Endothelial cell of umbilical vein (primary cell): ENCODE measurements at regions not wholly inside any gene's neighbourhood (a gene's known extent, or its start where the extent isn't known, plus 50 kb on each side); places are given as distances from the start of the nearest gene placed in this dataset.

Experiments
- BruUV-seq: library from RNA; stranded (reverse); fragments of 400-500 nt; replicated peaks from 2 replicates; lab custom pipeline; 2021; lab: Mats Ljungman, UMichigan
- CTCF ChIA-PET: fragments of 300-600, 350-600 bp; sonication (Branson Sonifier 250); formaldehyde crosslinking; loops from one replicate; lab custom pipeline; 2021; ENCODE audit warnings: antibody characterized with exemption, inconsistent platforms; lab: Charles Lee
- POLR2A ChIA-PET: fragments of 300-600, 350-600 bp; sonication (Branson Sonifier 250); formaldehyde crosslinking; loops from one replicate; lab custom pipeline; 2021; ENCODE audit warnings: antibody characterized with exemption, inconsistent platforms; lab: Charles Lee
- DNase-seq: peaks from one replicate; pipeline ENCODE4 v3.0.0-alpha.2; 2011; ENCODE audit warnings: low read depth, low spot score
- FAIRE-seq: peaks from 2 replicates; lab custom pipeline; 2011; peaks lifted over from hg19 to GRCh38; lab: Jason Lieb, UNC
- H2AFZ ChIP-seq: 2 replicates; pipeline ENCODE4 v1.6.0; 2012; ENCODE audit warnings: low read depth, low read length, control low read depth, inconsistent platforms
- H3K27ac ChIP-seq: 2 replicates; pipeline ENCODE4 v1.5.1; 2011; ENCODE audit warnings: low read depth, mild to moderate bottlenecking, control low read depth, low read length, moderate library complexity; ENCODE audit not compliant: insufficient read depth
- H3K27me3 ChIP-seq, 2 experiments: 2 replicates each; pipeline versions ENCODE4 v1.6.0 to v1.6.1; 2011; ENCODE audit warnings: low read length in 2 of 2, mixed read lengths in 1 of 2; ENCODE audit not compliant: control insufficient read depth in 2 of 2, insufficient read depth in 2 of 2
- H3K36me3 ChIP-seq, 2 experiments: 2 replicates in 1 of 2; 3 replicates in 1 of 2; pipeline ENCODE4 v1.5.1; 2011; ENCODE audit warnings: low read length in 2 of 2, mild to moderate bottlenecking in 1 of 2, moderate library complexity in 1 of 2; ENCODE audit not compliant: control insufficient read depth in 2 of 2, insufficient read depth in 2 of 2; ENCODE audit errors: extremely low read depth in 1 of 2
- H3K4me1 ChIP-seq: 3 replicates; pipeline ENCODE4 v1.5.1; 2011; ENCODE audit warnings: mild to moderate bottlenecking, low read length; ENCODE audit not compliant: control insufficient read depth, insufficient read depth; ENCODE audit errors: extremely low read depth
- H3K4me2 ChIP-seq: 2 replicates; pipeline ENCODE4 v1.6.1; 2011; ENCODE audit warnings: low read length, control low read depth, mixed read lengths; ENCODE audit not compliant: insufficient read depth
- H3K4me3 ChIP-seq, 3 experiments: fragments of 200-600 bp in 1 of 3; sonication (generic), shearing (Covaris generic) in 1 of 3; replicated peaks in 1 of 3; 2 replicates each; pipeline ENCODE4 v1.5.1; 2011 to 2016; ENCODE audit warnings: control low read depth in 3 of 3, low read length in 3 of 3, mild to moderate bottlenecking in 2 of 3, inconsistent platforms in 1 of 3, low read depth in 1 of 3, moderate library complexity in 1 of 3; ENCODE audit not compliant: insufficient read depth in 1 of 3
- H3K79me2 ChIP-seq: 2 replicates; pipeline ENCODE4 v1.6.0; 2012; ENCODE audit warnings: low read length, inconsistent platforms; ENCODE audit not compliant: control insufficient read depth, insufficient read depth
- H3K9ac ChIP-seq: replicated peaks from 2 replicates; pipeline ENCODE3; 2011; ENCODE audit warnings: low read length, control low read depth; ENCODE audit not compliant: insufficient read depth; ENCODE audit errors: extremely low read depth
- H3K9me1 ChIP-seq: replicated peaks from 3 replicates; pipeline ENCODE4 v1.6.0; 2011; ENCODE audit warnings: mild to moderate bottlenecking, low read length; ENCODE audit not compliant: control insufficient read depth, insufficient read depth; ENCODE audit errors: extremely low read depth
- H3K9me3 ChIP-seq: replicated peaks from 2 replicates; pipeline ENCODE4 v1.5.1; 2012; ENCODE audit warnings: low read length, inconsistent platforms; ENCODE audit not compliant: control insufficient read depth, insufficient read depth
- H4K20me1 ChIP-seq: replicated peaks from 2 replicates; pipeline ENCODE3; 2011; ENCODE audit warnings: mild to moderate bottlenecking, low read length; ENCODE audit not compliant: control insufficient read depth, insufficient read depth; ENCODE audit errors: extremely low read depth
- CTCF ChIP-seq, 2 donors: IDR thresholded peaks; 1 replicate in 1 of 2; 2 replicates in 1 of 2; pipeline ENCODE4 v1.5.1; 2011; ENCODE audit warnings: low read length in 2 of 2, mild to moderate bottlenecking in 2 of 2, moderate library complexity in 2 of 2, control low read depth in 1 of 2, inconsistent platforms in 1 of 2, low read depth in 1 of 2; ENCODE audit not compliant: insufficient read depth in 1 of 2; ENCODE audit errors: extremely low read depth in 1 of 2
- EZH2 ChIP-seq: IDR thresholded peaks from 2 replicates; pipeline ENCODE4 v1.6.1; 2012; ENCODE audit warnings: borderline replicate concordance, low read depth, mild to moderate bottlenecking, moderate library complexity, low read length, inconsistent platforms; ENCODE audit not compliant: severe bottlenecking
- FOS ChIP-seq: IDR thresholded peaks from 2 replicates; pipeline ENCODE4 v1.6.1; 2011; ENCODE audit warnings: mild to moderate bottlenecking, low read length, moderate library complexity, borderline replicate concordance; ENCODE audit not compliant: insufficient read depth
- GATA2 ChIP-seq: IDR thresholded peaks from 2 replicates; pipeline ENCODE4 v1.7.0; 2011; ENCODE audit warnings: low read depth, mild to moderate bottlenecking, moderate library complexity, mixed read lengths, low read length; ENCODE audit not compliant: insufficient read length, insufficient read depth
- JUN ChIP-seq: IDR thresholded peaks from 2 replicates; pipeline ENCODE4 v1.6.1; 2011; ENCODE audit warnings: borderline replicate concordance, low read depth; ENCODE audit not compliant: insufficient read length, insufficient read depth
- MAX ChIP-seq: IDR thresholded peaks from 2 replicates; pipeline ENCODE4 v1.6.1; 2011; ENCODE audit not compliant: insufficient read depth, insufficient read length
- MYC ChIP-seq: IDR thresholded peaks from one replicate; pipeline ENCODE4 v1.6.1; 2011; ENCODE audit warnings: mild to moderate bottlenecking, low read depth, low read length
- POLR2A ChIP-seq: IDR thresholded peaks from 2 replicates; pipeline ENCODE4 v1.6.1; 2012; ENCODE audit warnings: low read depth, mild to moderate bottlenecking, control low read depth, low read length
- POLR2AphosphoS5 ChIP-seq: IDR thresholded peaks from 2 replicates; pipeline ENCODE4 v1.6.1; 2012; ENCODE audit warnings: low read depth, mild to moderate bottlenecking, control low read depth, low read length, moderate library complexity; ENCODE audit not compliant: insufficient read depth
- dilution Hi-C: fragments of 300-500 bp; cut with MboI; formaldehyde crosslinking; loops from one replicate; pipeline ENCODE4 v1.15.0; 2019; ENCODE audit warnings: low sequenced_read_pairs; ENCODE audit not compliant: extremely low pct_ligation_motif_present
- intact Hi-C: fragments of 100-400 bp; cut with micrococcal nuclease; formaldehyde crosslinking; loops from one replicate; pipeline ENCODE4 v1.10.0; 2022

GRCh38 chr7:22060197-22060596, 114.5 kb upstream of the CDCA7L start:
- Histone ChIP-seq H3K9me3 (no peaks in the 10 kb centered on the region), H3K27me3 (peaks cover 12 to 15% of the 10 kb centered on the region in 2 experiments), H3K9ac (no peak overlapping the region), H3K4me1 (no peaks in the 10 kb centered on the region), H3K27ac (no peak overlapping the region), H3K4me2 (no peak overlapping the region), H3K79me2 (no peaks in the 10 kb centered on the region), H4K20me1 (no peaks in the 10 kb centered on the region), H3K9me1 (no peaks in the 10 kb centered on the region), H3K36me3 (no peaks in the 10 kb centered on the region), H2AFZ (no peak overlapping the region), H3K4me3 (no peak overlapping the region)
- intact Hi-C loops, result no loop called here
- FAIRE-seq (no peak), DNase-seq (no peak)
- dilution Hi-C loops, result no loop called here
- no peak for TF ChIP-seq JUN
- TF ChIP-seq MYC, result no peak
- TF ChIP-seq POLR2A, result no peak
- no peak for TF ChIP-seq EZH2
- no peak for TF ChIP-seq FOS
- no peak for TF ChIP-seq GATA2
- no peak for TF ChIP-seq POLR2AphosphoS5
- TF ChIP-seq MAX, result no peak
- TF ChIP-seq CTCF (IDR thresholded peaks at IDR 0.05; ENCODE audit: extremely low read depth in 1 of 2, insufficient read depth in 1 of 2, low read depth in 1 of 2, low read length in 2 of 2), result no peak
- no TSS peak for BruUV-seq
- ChIA-PET POLR2A (no interaction called here), CTCF (no interaction called here)
